ENCODE measurements at regions not wholly inside any gene's neighbourhood (a gene's known extent, or its start where the extent isn't known, plus 50 kb on each side); places are given as distances from the start of the nearest gene placed in this dataset.

DNA sequence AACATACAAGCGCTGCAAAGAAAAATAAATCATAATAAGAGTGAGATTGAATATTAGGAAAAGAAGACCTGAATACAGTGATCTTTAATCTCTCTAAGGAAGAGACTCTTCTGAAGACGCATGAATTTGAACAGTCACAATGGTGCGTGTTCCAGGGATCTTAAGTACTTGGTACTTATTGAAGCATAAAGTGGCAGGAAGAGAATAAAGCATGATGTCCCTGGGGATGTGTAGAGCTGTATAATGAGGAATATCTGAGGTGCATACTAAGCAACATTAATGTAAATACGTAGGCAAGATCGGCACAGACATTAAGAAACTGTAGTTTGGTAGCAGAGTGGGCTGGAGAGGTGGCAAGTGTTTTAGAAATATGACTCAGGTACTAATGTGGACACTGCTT is 246.2 kb upstream of the MCTP2 start:
- no peaks in the 10 kb centered on the region for H3K79me2 ChIP-seq (ENCODE audit: insufficient read depth)
- WGBS, 2 experiments (ENCODE audit: low coverage in 1 of 2, low lambda C conversion rate in 2 of 2, missing lambda C conversion rate in 2 of 2): 52 to 58% methylated on average over 5 of the region's 5 CpGs

GRCh38 chr15:93983526-93983925 is 247.8 kb upstream of the MCTP2 start:
- peaks cover 14% of the 10 kb centered on the region; the same call in 1 of the 2 replicates for H3K27me3 ChIP-seq (replicated peaks; ENCODE audit: insufficient read depth)
- H3K79me2 ChIP-seq (ENCODE audit: insufficient read depth): no peaks in the 10 kb centered on the region
- TF ChIP-seq EZH2 (IDR thresholded peaks at IDR 0.05; ENCODE audit: insufficient read depth, poor library complexity, severe bottlenecking): no peak
- no peak for TF ChIP-seq EZH2phosphoT487 (IDR thresholded peaks at IDR 0.05; ENCODE audit: insufficient read depth, low read depth)
- no peak overlapping the region for H3K4me3 ChIP-seq
- no peaks in the 10 kb centered on the region for H3K9me2 ChIP-seq (ENCODE audit: insufficient read depth)
- no peaks in the 10 kb centered on the region for H3K9me3 ChIP-seq (ENCODE audit: low read depth)
- in situ Hi-C loops (cut with MboI): loop anchor here (25.0 kb wide), 1 partner anchor 946 kb away; no protein-coding TSS in a partner anchor
- no peaks in the 10 kb centered on the region for H3K36me3 ChIP-seq (ENCODE audit: low read depth)
- H3K4me1 ChIP-seq (ENCODE audit: insufficient read depth): no peaks in the 10 kb centered on the region
- H4K20me1 ChIP-seq (ENCODE audit: insufficient read depth): no peaks in the 10 kb centered on the region
- no peak overlapping the region for H3K9ac ChIP-seq
- DNase-seq: no peak
- 58 to 65% methylated on average over 3 of the region's 3 CpGs for WGBS, 2 experiments (ENCODE audit: low coverage in 1 of 2, low lambda C conversion rate in 2 of 2, missing lambda C conversion rate in 2 of 2)
- H3K4me2 ChIP-seq (ENCODE audit: unreplicated experiment): no peak overlapping the region
- H3F3A ChIP-seq (ENCODE audit: insufficient read depth): no peaks in the 10 kb centered on the region
- H3K27ac ChIP-seq: no peak overlapping the region
- no peak overlapping the region for H2AFZ ChIP-seq

More for the DNA sequence above, 246.2 kb upstream of the MCTP2 start:
- Histone ChIP-seq H2AFZ (no peak overlapping the region), H3K9ac (no peak overlapping the region), H3K4me2 (ENCODE audit: unreplicated experiment) (no peak overlapping the region), H3K4me1 (ENCODE audit: insufficient read depth) (no peaks in the 10 kb centered on the region), H3K27me3 (replicated peaks; ENCODE audit: insufficient read depth) (peaks cover 14% of the 10 kb centered on the region; the same call in 1 of the 2 replicates), H3K9me2 (ENCODE audit: insufficient read depth) (no peaks in the 10 kb centered on the region), H3K36me3 (ENCODE audit: low read depth) (no peaks in the 10 kb centered on the region), H4K20me1 (ENCODE audit: insufficient read depth) (no peaks in the 10 kb centered on the region), H3F3A (ENCODE audit: insufficient read depth) (no peaks in the 10 kb centered on the region), H3K27ac (no peak overlapping the region), H3K9me3 (ENCODE audit: low read depth) (no peaks in the 10 kb centered on the region), H3K4me3 (no peak overlapping the region)
- no peak for TF ChIP-seq EZH2 (IDR thresholded peaks at IDR 0.05; ENCODE audit: insufficient read depth, poor library complexity, severe bottlenecking)
- no peak for TF ChIP-seq EZH2phosphoT487 (IDR thresholded peaks at IDR 0.05; ENCODE audit: insufficient read depth, low read depth)
- DNase-seq: no peak
- in situ Hi-C loops (cut with MboI): loop anchor here (25.0 kb wide), 1 partner anchor 948 kb away; no protein-coding TSS in a partner anchor

DNA sequence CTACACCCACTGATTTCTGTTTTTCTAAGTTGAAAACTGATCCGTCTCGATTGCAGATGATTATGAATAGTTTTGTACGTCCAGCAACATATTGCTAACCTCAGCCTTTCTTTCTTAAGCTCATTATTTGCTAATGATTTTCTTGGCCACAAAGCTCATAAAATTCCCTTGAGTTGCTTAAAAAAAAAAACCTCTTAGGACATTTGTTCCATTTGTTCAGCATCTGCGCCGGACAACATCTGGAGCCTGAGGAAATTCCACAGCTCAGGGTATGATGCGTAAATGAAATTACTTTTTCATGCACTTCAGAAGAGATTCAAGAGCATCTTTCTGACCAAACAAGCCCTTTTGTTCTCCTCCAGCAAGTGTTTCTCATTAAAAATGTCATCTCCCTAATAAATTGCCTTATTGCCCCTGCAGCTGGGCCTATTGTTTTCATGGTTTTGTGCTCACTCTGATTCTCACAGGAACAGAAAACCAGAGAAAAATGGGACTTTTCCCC is 249.1 kb upstream of the MCTP2 start:
- Histone ChIP-seq H3K79me2 (ENCODE audit: insufficient read depth) (no peaks in the 10 kb centered on the region), H3K9me2 (ENCODE audit: insufficient read depth) (no peaks in the 10 kb centered on the region), H3K9me3 (ENCODE audit: low read depth) (no peaks in the 10 kb centered on the region), H3K4me2 (ENCODE audit: unreplicated experiment) (no peak overlapping the region), H4K20me1 (ENCODE audit: insufficient read depth) (no peaks in the 10 kb centered on the region), H3K4me1 (ENCODE audit: insufficient read depth) (no peaks in the 10 kb centered on the region), H3K36me3 (ENCODE audit: low read depth) (no peaks in the 10 kb centered on the region), H2AFZ (no peak overlapping the region), H3K9ac (no peak overlapping the region), H3F3A (ENCODE audit: insufficient read depth) (no peaks in the 10 kb centered on the region), H3K4me3 (no peak overlapping the region), H3K27me3 (replicated peaks; ENCODE audit: insufficient read depth) (peaks cover 14% of the 10 kb centered on the region; the same call in 1 of the 2 replicates), H3K27ac (no peak overlapping the region)
- in situ Hi-C loops (cut with MboI): loop anchor here (25.0 kb wide), 1 partner anchor 945 kb away; no protein-coding TSS in a partner anchor
- no peak for DNase-seq
- WGBS, 2 experiments (ENCODE audit: low coverage in 1 of 2, low lambda C conversion rate in 2 of 2, missing lambda C conversion rate in 2 of 2): 15% methylated on average over 6 of the region's 6 CpGs
- TF ChIP-seq EZH2phosphoT487 (IDR thresholded peaks at IDR 0.05; ENCODE audit: insufficient read depth, low read depth) (no peak), EZH2 (IDR thresholded peaks at IDR 0.05; ENCODE audit: insufficient read depth, poor library complexity, severe bottlenecking) (no peak)

- 88 to 100% methylated on average over 1 of the region's 1 CpG for WGBS, 2 experiments (ENCODE audit: low coverage in 1 of 2, low lambda C conversion rate in 2 of 2, missing lambda C conversion rate in 2 of 2)
- Histone ChIP-seq H3K4me1 (ENCODE audit: insufficient read depth) (no peaks in the 10 kb centered on the region), H3K79me2 (ENCODE audit: insufficient read depth) (no peaks in the 10 kb centered on the region), H4K20me1 (ENCODE audit: insufficient read depth) (no peaks in the 10 kb centered on the region), H3K9me3 (ENCODE audit: low read depth) (no peaks in the 10 kb centered on the region), H3K27me3 (replicated peaks; ENCODE audit: insufficient read depth) (peaks cover 14% of the 10 kb centered on the region; the same call in 1 of the 2 replicates), H3K9me2 (ENCODE audit: insufficient read depth) (no peaks in the 10 kb centered on the region), H3K36me3 (ENCODE audit: low read depth) (no peaks in the 10 kb centered on the region), H3K9ac (no peak overlapping the region), H3K27ac (no peak overlapping the region), H3F3A (ENCODE audit: insufficient read depth) (no peaks in the 10 kb centered on the region), H2AFZ (no peak overlapping the region), H3K4me2 (ENCODE audit: unreplicated experiment) (no peak overlapping the region), H3K4me3 (no peak overlapping the region)
- no peak for DNase-seq
- in situ Hi-C loops (cut with MboI): loop anchor here (25.0 kb wide), 1 partner anchor 944 kb away; no protein-coding TSS in a partner anchor
- no peak for TF ChIP-seq EZH2 (IDR thresholded peaks at IDR 0.05; ENCODE audit: insufficient read depth, poor library complexity, severe bottlenecking)
- TF ChIP-seq EZH2phosphoT487 (IDR thresholded peaks at IDR 0.05; ENCODE audit: insufficient read depth, low read depth): no peak
Measured at GRCh38 chr15:93981706-93982105, 249.7 kb upstream of the MCTP2 start.
